PFSK-1 (cell line): ENCODE measurements at regions not wholly inside any gene's neighbourhood (a gene's known extent, or its start where the extent isn't known, plus 50 kb on each side); places are given as distances from the start of the nearest gene placed in this dataset.

ENCODE experiments used
- POLR2AphosphoS5 ChIP-seq: IDR thresholded peaks from 2 replicates; pipeline ENCODE4 v1.6.1; 2012; ENCODE audit warnings: low read depth, mild to moderate bottlenecking, control low read depth, low read length, moderate library complexity
- SIN3A ChIP-seq: IDR thresholded peaks from 2 replicates; pipeline ENCODE4 v1.6.1; 2012; ENCODE audit warnings: mild to moderate bottlenecking, low read length, moderate library complexity, borderline replicate concordance; ENCODE audit not compliant: insufficient read depth
- TAF1 ChIP-seq: IDR thresholded peaks from 2 replicates; pipeline ENCODE4 v1.6.1; 2012; ENCODE audit warnings: low read length, control low read depth, borderline replicate concordance; ENCODE audit not compliant: insufficient read depth
- TF ChIP-seq, protein P1 (sequence below), 2 experiments: IDR thresholded peaks; 2 replicates each; pipeline versions ENCODE4 v1.6.1 to v1.8.0; 2011 to 2012; ENCODE audit warnings: low read depth in 2 of 2, low read length in 2 of 2, control low read depth in 1 of 2, inconsistent platforms in 1 of 2, mild to moderate bottlenecking in 1 of 2, moderate library complexity in 1 of 2; ENCODE audit not compliant: insufficient read depth in 1 of 2

DNA sequence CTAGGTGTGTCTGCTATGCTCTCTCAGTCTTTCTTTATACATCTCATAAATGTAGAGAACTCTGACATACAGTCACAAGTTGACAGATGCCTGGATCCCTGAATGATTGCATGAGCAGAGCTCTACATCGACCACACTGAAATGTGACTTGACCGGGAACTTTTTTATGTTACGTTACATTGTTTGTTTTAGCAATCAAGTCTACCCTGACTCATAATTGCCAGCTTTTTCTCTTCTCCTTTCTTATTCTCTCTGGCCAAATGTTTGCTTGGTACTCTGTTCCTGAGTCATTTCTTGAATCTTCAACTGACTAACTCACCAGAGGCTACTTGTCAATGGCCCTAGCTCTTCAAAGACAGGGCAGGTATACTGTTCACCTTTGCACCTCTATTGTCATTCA lies 213.6 kb upstream of the DTNBP1 start:
- TF ChIP-seq SIN3A (no peak), TAF1 (no peak), POLR2AphosphoS5 (no peak)
- TF ChIP-seq, protein P1, sequence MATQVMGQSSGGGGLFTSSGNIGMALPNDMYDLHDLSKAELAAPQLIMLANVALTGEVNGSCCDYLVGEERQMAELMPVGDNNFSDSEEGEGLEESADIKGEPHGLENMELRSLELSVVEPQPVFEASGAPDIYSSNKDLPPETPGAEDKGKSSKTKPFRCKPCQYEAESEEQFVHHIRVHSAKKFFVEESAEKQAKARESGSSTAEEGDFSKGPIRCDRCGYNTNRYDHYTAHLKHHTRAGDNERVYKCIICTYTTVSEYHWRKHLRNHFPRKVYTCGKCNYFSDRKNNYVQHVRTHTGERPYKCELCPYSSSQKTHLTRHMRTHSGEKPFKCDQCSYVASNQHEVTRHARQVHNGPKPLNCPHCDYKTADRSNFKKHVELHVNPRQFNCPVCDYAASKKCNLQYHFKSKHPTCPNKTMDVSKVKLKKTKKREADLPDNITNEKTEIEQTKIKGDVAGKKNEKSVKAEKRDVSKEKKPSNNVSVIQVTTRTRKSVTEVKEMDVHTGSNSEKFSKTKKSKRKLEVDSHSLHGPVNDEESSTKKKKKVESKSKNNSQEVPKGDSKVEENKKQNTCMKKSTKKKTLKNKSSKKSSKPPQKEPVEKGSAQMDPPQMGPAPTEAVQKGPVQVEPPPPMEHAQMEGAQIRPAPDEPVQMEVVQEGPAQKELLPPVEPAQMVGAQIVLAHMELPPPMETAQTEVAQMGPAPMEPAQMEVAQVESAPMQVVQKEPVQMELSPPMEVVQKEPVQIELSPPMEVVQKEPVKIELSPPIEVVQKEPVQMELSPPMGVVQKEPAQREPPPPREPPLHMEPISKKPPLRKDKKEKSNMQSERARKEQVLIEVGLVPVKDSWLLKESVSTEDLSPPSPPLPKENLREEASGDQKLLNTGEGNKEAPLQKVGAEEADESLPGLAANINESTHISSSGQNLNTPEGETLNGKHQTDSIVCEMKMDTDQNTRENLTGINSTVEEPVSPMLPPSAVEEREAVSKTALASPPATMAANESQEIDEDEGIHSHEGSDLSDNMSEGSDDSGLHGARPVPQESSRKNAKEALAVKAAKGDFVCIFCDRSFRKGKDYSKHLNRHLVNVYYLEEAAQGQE (IDR thresholded peaks at IDR 0.05; ENCODE audit: insufficient read depth in 1 of 2, low read depth in 2 of 2, low read length in 2 of 2): no peak
